ENCODE measurements at regions not wholly inside any gene's neighbourhood (a gene's known extent, or its start where the extent isn't known, plus 50 kb on each side); places are given as distances from the start of the nearest gene placed in this dataset.

GRCh38 chr3:193777524-193777923 lies 184.5 kb downstream of the OPA1 start:
- TF ChIP-seq GABPA (IDR thresholded peaks at IDR 0.05; ENCODE audit: borderline replicate concordance, insufficient read depth, low read length) (no peak), CTCF (IDR thresholded peaks at IDR 0.05; ENCODE audit: control extremely low read depth in 1 of 3, insufficient read depth in 1 of 3, low read depth in 1 of 3, low read length in 3 of 3) (no peak)

Data from H1 (cell line).